ENCODE measurements at regions not wholly inside any gene's neighbourhood (a gene's known extent, or its start where the extent isn't known, plus 50 kb on each side); places are given as distances from the start of the nearest gene placed in this dataset.

- no peak for TF ChIP-seq CTCF (conservative IDR thresholded peaks at IDR 0.05 in 1 of 2, IDR thresholded peaks at IDR 0.05 in 1 of 2; ENCODE audit: low read depth in 1 of 2, low read length in 2 of 2)
- no peak for TF ChIP-seq EZH2 (IDR thresholded peaks at IDR 0.05; ENCODE audit: low read length, missing control alignments)
Observed at GRCh38 chr5:39495227-39495626, 70.4 kb upstream of the DAB2 start.

All from fibroblast of lung (primary cell).